ENCODE measurements at regions not wholly inside any gene's neighbourhood (a gene's known extent, or its start where the extent isn't known, plus 50 kb on each side); places are given as distances from the start of the nearest gene placed in this dataset.

DNA sequence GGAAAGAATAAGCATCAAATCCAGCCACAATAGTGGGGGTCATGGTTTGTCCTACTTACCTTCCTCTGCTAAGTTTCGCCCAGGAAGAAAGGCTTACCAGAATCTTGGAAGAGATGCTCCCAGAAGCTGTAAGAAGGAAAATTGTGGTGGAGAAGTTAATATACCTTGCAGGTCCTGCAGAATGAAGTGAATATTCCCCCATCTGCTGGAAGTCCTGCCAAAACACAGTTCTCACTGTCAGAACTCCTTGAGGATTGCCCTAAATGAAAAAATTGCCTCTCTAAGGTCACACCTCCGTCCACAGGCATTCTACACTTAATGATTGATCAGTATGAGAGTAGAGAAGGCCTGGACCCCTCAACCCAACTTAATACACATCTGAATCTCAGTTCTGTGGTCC, 78.4 kb upstream of the RGS21 start:
- DNase-seq (ENCODE audit: low read depth) = no peak
- no peak overlapping the region for H3K4me3 ChIP-seq (ENCODE audit: low read depth, low read length)
- TF ChIP-seq, protein P1, sequence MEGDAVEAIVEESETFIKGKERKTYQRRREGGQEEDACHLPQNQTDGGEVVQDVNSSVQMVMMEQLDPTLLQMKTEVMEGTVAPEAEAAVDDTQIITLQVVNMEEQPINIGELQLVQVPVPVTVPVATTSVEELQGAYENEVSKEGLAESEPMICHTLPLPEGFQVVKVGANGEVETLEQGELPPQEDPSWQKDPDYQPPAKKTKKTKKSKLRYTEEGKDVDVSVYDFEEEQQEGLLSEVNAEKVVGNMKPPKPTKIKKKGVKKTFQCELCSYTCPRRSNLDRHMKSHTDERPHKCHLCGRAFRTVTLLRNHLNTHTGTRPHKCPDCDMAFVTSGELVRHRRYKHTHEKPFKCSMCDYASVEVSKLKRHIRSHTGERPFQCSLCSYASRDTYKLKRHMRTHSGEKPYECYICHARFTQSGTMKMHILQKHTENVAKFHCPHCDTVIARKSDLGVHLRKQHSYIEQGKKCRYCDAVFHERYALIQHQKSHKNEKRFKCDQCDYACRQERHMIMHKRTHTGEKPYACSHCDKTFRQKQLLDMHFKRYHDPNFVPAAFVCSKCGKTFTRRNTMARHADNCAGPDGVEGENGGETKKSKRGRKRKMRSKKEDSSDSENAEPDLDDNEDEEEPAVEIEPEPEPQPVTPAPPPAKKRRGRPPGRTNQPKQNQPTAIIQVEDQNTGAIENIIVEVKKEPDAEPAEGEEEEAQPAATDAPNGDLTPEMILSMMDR (IDR thresholded peaks at IDR 0.05; ENCODE audit: insufficient read depth, low read length) = no peak

DNA sequence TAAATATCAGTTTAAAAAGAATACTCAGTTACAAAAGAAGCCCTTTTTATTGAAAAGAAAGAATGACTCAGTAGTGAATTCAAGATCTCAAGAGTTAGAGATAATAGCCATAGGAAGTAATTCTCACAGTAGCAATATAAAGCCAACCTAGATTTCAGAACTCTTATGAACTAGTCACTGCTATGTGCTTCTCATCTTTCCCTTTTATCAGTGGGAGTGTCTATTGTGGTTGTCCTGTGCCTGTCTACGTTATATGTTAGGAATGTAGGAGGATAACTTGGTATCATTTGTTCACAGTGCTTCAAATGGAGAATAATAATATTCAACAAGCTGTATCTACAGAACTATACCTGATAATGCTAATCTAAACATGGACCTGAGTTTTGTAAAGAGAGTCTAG, 73.1 kb upstream of the RGS21 start:
- TF ChIP-seq, protein P1 (IDR thresholded peaks at IDR 0.05; ENCODE audit: insufficient read depth, low read length) = no peak
- no peak overlapping the region for H3K4me3 ChIP-seq (ENCODE audit: low read depth, low read length)
- no peak for DNase-seq (ENCODE audit: low read depth)

GRCh38 chr1:192251735-192252134, 65.1 kb upstream of the RGS21 start:
- TF ChIP-seq, protein P1 (IDR thresholded peaks at IDR 0.05; ENCODE audit: insufficient read depth, low read length) = no peak
- H3K4me3 ChIP-seq (ENCODE audit: low read depth, low read length) = no peak overlapping the region
- no peak for DNase-seq (ENCODE audit: low read depth)

DNA sequence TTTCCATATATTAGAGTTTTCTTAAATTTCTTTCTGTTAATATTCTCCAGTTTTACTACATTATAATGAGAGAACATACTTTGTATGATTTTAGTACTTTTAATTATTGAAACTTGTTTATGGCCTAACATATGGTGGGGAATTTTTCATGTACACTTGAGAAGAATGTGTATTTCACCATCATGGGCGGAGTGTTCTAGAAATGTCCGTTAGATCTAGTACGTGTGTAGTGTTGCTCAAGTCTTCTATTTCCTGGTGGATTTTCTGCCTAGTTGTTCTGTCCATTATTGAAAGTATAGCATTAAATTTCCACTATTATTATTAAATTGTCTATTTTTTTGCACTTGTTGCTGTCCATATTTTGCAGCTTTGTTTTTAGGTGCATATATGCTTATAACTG, 64.0 kb upstream of the RGS21 start:
- H3K4me3 ChIP-seq (ENCODE audit: low read depth, low read length) = no peak overlapping the region
- no peak for DNase-seq (ENCODE audit: low read depth)
- TF ChIP-seq, protein P1 (IDR thresholded peaks at IDR 0.05; ENCODE audit: insufficient read depth, low read length) = no peak

GRCh38 chr1:192256674-192257334, 60.0 kb upstream of the RGS21 start:
- TF ChIP-seq, protein P1 (IDR thresholded peaks at IDR 0.05; ENCODE audit: insufficient read depth, low read length) = no peak
- DNase-seq (ENCODE audit: low read depth) = no peak
- no peak overlapping the region for H3K4me3 ChIP-seq (ENCODE audit: low read depth, low read length)

DNA sequence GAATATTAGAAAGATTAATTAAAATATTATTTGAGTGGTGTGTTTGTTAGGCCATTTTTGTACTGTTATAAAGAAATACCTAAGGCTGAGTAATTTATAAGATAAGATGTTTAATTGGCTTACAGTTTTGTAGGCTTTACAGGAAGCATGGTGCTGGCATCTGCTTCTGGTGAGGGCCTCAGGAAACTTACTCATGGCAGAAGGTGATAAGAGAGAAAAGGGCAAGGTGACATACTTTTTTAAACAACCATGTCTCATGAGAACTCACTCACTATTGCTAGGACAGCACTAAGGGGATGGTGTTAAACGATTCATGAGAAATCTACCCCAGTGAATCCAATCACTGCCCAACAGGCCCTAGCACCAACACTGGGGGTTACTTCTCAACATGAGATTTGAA, 56.7 kb upstream of the RGS21 start:
- peak; percentile 90 for DNase-seq (ENCODE audit: low read depth)
- H3K4me3 ChIP-seq (ENCODE audit: low read depth, low read length) = no peak overlapping the region
- TF ChIP-seq, protein P1 (IDR thresholded peaks at IDR 0.05; ENCODE audit: insufficient read depth, low read length) = no peak

DNA sequence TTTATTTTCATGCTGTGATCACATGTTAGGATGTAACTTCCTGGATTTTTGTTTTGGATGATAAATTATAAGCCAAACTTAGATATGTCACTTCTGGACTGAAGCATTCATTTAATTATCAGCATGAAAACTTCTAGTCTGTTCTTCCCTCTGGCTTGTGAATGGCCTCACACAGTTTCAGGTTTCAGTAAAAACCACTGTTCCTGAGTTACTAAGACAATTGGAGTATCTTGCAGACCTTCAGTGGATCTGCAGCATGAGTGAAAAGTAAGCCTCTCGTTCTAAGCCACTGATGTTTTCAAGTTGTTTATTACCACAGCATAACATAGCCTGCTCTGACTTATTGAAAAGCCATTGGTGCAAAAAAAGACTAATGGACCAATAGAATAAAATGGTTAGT, 55.3 kb upstream of the RGS21 start:
- TF ChIP-seq, protein P1 (IDR thresholded peaks at IDR 0.05; ENCODE audit: insufficient read depth, low read length) = no peak
- H3K4me3 ChIP-seq (ENCODE audit: low read depth, low read length) = no peak overlapping the region
- peak; percentile 12 for DNase-seq (ENCODE audit: low read depth)
